Astrocyte (in vitro differentiated cells and primary cell): ENCODE measurements at regions not wholly inside any gene's neighbourhood (a gene's known extent, or its start where the extent isn't known, plus 50 kb on each side); places are given as distances from the start of the nearest gene placed in this dataset.

Experiments used
- DNase-seq: peaks from one replicate; pipeline ENCODE4 v3.0.0-alpha.2; 2010; ENCODE audit warnings: low read depth
- FAIRE-seq: peaks from 2 replicates; lab custom pipeline; 2011; peaks lifted over from hg19 to GRCh38; lab: Jason Lieb, UNC
- H2AFZ ChIP-seq: 2 replicates; pipeline ENCODE4 v1.6.0; 2012; ENCODE audit warnings: low read depth, low read length, inconsistent platforms
- H3K27ac ChIP-seq: 2 replicates; pipeline ENCODE4 v1.5.1; 2011; ENCODE audit warnings: low read depth, low read length, inconsistent platforms
- H3K27me3 ChIP-seq: 2 replicates; pipeline ENCODE4 v1.6.0; 2011; ENCODE audit warnings: low read length, inconsistent platforms; ENCODE audit not compliant: insufficient read depth
- H3K36me3 ChIP-seq: 2 replicates; pipeline ENCODE4 v1.5.1; 2011; ENCODE audit warnings: low read length, inconsistent platforms; ENCODE audit not compliant: insufficient read depth
- H3K4me1 ChIP-seq: 2 replicates; pipeline ENCODE4 v1.5.1; 2011; ENCODE audit warnings: low read length, inconsistent platforms; ENCODE audit not compliant: insufficient read depth
- H3K4me2 ChIP-seq: 2 replicates; pipeline ENCODE4 v1.6.0; 2012; ENCODE audit warnings: low read length, inconsistent platforms
- H3K4me3 ChIP-seq: 2 replicates; pipeline ENCODE4 v1.5.1; 2011; ENCODE audit warnings: low read depth, mild to moderate bottlenecking, low read length, inconsistent platforms; ENCODE audit not compliant: insufficient read depth
- H3K79me2 ChIP-seq: 2 replicates; pipeline ENCODE4 v1.6.0; 2012; ENCODE audit warnings: mild to moderate bottlenecking, low read length, inconsistent platforms; ENCODE audit not compliant: insufficient read depth
- H3K9ac ChIP-seq: 2 replicates; pipeline ENCODE4 v1.6.0; 2012; ENCODE audit warnings: mild to moderate bottlenecking, low read length, inconsistent platforms
- H3K9me3 ChIP-seq: 2 replicates; pipeline ENCODE4 v1.5.1; 2012; ENCODE audit warnings: low read depth, mild to moderate bottlenecking, low read length, inconsistent platforms; ENCODE audit not compliant: insufficient read depth
- H4K20me1 ChIP-seq: 2 replicates; pipeline ENCODE4 v1.6.0; 2012; ENCODE audit warnings: low read length, inconsistent platforms; ENCODE audit not compliant: insufficient read depth
- H3K27ac Mint-ChIP-seq: one replicate; pipeline ENCODE4 v1.8.0; 2021; ENCODE audit warnings: mild to moderate bottlenecking, mixed read lengths; ENCODE audit not compliant: unreplicated experiment
- H3K27me3 Mint-ChIP-seq: one replicate; pipeline ENCODE4 v1.8.0; 2021; ENCODE audit warnings: low read depth, mixed read lengths; ENCODE audit not compliant: unreplicated experiment
- H3K36me3 Mint-ChIP-seq: one replicate; pipeline ENCODE4 v1.8.0; 2021; ENCODE audit warnings: low read depth, mixed read lengths; ENCODE audit not compliant: unreplicated experiment
- H3K4me1 Mint-ChIP-seq: one replicate; pipeline ENCODE4 v1.8.0; 2021; ENCODE audit warnings: low read depth, mixed read lengths; ENCODE audit not compliant: unreplicated experiment
- H3K4me3 Mint-ChIP-seq: one replicate; pipeline ENCODE4 v1.8.0; 2021; ENCODE audit warnings: mild to moderate bottlenecking, moderate library complexity, mixed read lengths; ENCODE audit not compliant: unreplicated experiment
- H3K9me3 Mint-ChIP-seq: one replicate; pipeline ENCODE4 v1.8.0; 2021; ENCODE audit warnings: mild to moderate bottlenecking, mixed read lengths; ENCODE audit not compliant: unreplicated experiment
- EZH2 ChIP-seq: IDR thresholded peaks from 2 replicates; pipeline ENCODE4 v1.6.1; 2012; ENCODE audit warnings: mild to moderate bottlenecking, low read length, inconsistent platforms; ENCODE audit not compliant: insufficient read depth
- TF ChIP-seq, protein P1 (sequence below): IDR thresholded peaks from 2 replicates; pipeline ENCODE4 v1.5.1; 2011; ENCODE audit warnings: low read depth, mild to moderate bottlenecking, inconsistent platforms, low read length, moderate library complexity; ENCODE audit not compliant: insufficient read depth

DNA sequence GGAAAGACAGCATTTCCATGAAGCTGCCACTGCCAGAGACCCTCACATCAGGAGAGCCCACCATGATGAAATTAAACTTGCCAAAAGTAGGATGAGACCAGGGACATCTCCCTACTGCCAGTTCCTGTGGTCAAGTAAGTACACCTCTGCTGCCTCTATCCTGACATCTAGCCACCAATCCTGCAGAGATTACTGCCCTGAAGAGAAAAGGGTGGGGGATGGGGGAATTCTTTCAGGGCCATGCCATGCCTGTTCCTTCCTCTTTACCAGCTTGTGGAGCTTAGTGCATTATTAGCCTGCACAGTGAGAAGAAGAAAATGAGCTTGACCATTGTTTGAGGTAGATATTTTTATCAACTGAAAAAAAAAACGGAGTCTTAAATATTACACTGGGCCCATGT lies 397.2 kb upstream of the CDH2 start:
- no peak for DNase-seq
- H3K27ac ChIP-seq, result no peak overlapping the region
- no peak overlapping the region for H3K9ac ChIP-seq
- H3K27ac Mint-ChIP-seq, result no peak overlapping the region
- H3K4me1 Mint-ChIP-seq, result no peaks in the 10 kb centered on the region
- no peak overlapping the region for H3K4me3 Mint-ChIP-seq
- no peaks in the 10 kb centered on the region for H3K9me3 ChIP-seq
- no peaks in the 10 kb centered on the region for H3K27me3 Mint-ChIP-seq
- no peak overlapping the region for H3K4me2 ChIP-seq
- no peaks in the 10 kb centered on the region for H4K20me1 ChIP-seq
- no peaks in the 10 kb centered on the region for H3K4me1 ChIP-seq
- H3K36me3 Mint-ChIP-seq, result no peaks in the 10 kb centered on the region
- no peaks in the 10 kb centered on the region for H3K9me3 Mint-ChIP-seq
- no peak overlapping the region for H3K4me3 ChIP-seq
- H3K36me3 ChIP-seq, result no peaks in the 10 kb centered on the region
- H3K27me3 ChIP-seq, result no peaks in the 10 kb centered on the region
- H3K79me2 ChIP-seq, result no peaks in the 10 kb centered on the region
- TF ChIP-seq, protein P1, sequence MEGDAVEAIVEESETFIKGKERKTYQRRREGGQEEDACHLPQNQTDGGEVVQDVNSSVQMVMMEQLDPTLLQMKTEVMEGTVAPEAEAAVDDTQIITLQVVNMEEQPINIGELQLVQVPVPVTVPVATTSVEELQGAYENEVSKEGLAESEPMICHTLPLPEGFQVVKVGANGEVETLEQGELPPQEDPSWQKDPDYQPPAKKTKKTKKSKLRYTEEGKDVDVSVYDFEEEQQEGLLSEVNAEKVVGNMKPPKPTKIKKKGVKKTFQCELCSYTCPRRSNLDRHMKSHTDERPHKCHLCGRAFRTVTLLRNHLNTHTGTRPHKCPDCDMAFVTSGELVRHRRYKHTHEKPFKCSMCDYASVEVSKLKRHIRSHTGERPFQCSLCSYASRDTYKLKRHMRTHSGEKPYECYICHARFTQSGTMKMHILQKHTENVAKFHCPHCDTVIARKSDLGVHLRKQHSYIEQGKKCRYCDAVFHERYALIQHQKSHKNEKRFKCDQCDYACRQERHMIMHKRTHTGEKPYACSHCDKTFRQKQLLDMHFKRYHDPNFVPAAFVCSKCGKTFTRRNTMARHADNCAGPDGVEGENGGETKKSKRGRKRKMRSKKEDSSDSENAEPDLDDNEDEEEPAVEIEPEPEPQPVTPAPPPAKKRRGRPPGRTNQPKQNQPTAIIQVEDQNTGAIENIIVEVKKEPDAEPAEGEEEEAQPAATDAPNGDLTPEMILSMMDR, result no peak
- no peak for TF ChIP-seq EZH2
- no peak for FAIRE-seq
- no peak overlapping the region for H2AFZ ChIP-seq

DNA sequence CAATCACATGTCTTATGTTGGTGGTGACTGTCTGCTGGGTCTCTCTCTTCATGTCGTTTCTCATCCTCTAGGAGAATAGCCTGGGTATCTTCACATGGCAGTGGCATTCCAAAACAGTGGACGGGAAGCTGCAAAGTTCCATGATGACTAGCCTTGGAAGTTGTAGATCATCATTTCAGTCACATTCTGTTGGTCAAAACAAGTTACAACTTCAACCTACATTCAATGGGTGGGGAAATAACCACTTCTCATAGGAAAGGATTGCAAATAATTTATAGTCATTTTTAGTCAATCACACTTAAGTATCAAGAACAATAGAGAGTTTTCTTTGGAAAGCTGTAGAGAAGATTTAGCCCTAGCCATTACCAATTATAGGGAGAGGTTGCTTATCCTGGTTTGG lies 395.0 kb upstream of the CDH2 start:
- H3K79me2 ChIP-seq, result no peaks in the 10 kb centered on the region
- H3K27ac Mint-ChIP-seq, result no peak overlapping the region
- H4K20me1 ChIP-seq, result no peaks in the 10 kb centered on the region
- no peaks in the 10 kb centered on the region for H3K9me3 Mint-ChIP-seq
- H3K4me2 ChIP-seq, result no peak overlapping the region
- H3K9me3 ChIP-seq, result no peaks in the 10 kb centered on the region
- no peak overlapping the region for H2AFZ ChIP-seq
- H3K27ac ChIP-seq, result no peak overlapping the region
- TF ChIP-seq, protein P1, result no peak
- TF ChIP-seq EZH2, result no peak
- no peak for FAIRE-seq
- no peak overlapping the region for H3K9ac ChIP-seq
- no peaks in the 10 kb centered on the region for H3K4me1 ChIP-seq
- no peak overlapping the region for H3K4me3 ChIP-seq
- H3K36me3 ChIP-seq, result no peaks in the 10 kb centered on the region
- no peaks in the 10 kb centered on the region for H3K27me3 ChIP-seq
- no peaks in the 10 kb centered on the region for H3K27me3 Mint-ChIP-seq
- no peaks in the 10 kb centered on the region for H3K4me1 Mint-ChIP-seq
- H3K36me3 Mint-ChIP-seq, result no peaks in the 10 kb centered on the region
- no peak for DNase-seq
- no peak overlapping the region for H3K4me3 Mint-ChIP-seq

DNA sequence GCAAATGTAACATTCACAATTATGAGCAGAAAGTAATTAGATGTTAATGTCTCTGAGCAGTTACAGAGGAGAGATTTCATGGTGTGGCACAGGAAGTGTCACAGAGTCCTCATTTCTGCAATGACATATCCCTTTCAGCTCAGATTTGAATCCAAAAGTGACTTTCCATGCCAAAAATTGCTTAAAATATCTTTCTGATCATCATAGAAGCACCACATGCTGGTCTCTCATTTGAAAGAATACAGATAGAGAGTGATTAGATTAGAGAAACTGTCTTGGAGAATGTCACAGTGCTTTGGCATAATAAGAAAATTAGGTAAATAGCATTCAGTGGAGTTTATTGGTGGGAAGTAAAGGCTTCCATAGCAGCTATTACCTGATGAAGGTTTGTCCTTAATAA lies 383.4 kb upstream of the CDH2 start:
- no peak for TF ChIP-seq EZH2
- Mint-ChIP-seq H3K4me1 (no peaks in the 10 kb centered on the region), H3K4me3 (no peak overlapping the region), H3K36me3 (peaks cover 3% of the 10 kb centered on the region), H3K9me3 (no peaks in the 10 kb centered on the region), H3K27ac (no peak overlapping the region), H3K27me3 (no peaks in the 10 kb centered on the region)
- no peak overlapping the region for H3K27ac ChIP-seq
- H3K4me2 ChIP-seq, result no peak overlapping the region
- H3K27me3 ChIP-seq, result no peaks in the 10 kb centered on the region
- H3K9me3 ChIP-seq, result no peaks in the 10 kb centered on the region
- H3K4me1 ChIP-seq, result no peaks in the 10 kb centered on the region
- no peaks in the 10 kb centered on the region for H4K20me1 ChIP-seq
- no peak overlapping the region for H3K9ac ChIP-seq
- H3K79me2 ChIP-seq, result no peaks in the 10 kb centered on the region
- no peak overlapping the region for H3K4me3 ChIP-seq
- H3K36me3 ChIP-seq, result no peaks in the 10 kb centered on the region
- FAIRE-seq (no peak), DNase-seq (no peak)
- H2AFZ ChIP-seq, result no peak overlapping the region
